HG03108 (cell line): ENCODE measurements at regions not wholly inside any gene's neighbourhood (a gene's known extent, or its start where the extent isn't known, plus 50 kb on each side); places are given as distances from the start of the nearest gene placed in this dataset.

Source experiments
- ATAC-seq: cut with Tn5 transposase; IDR thresholded peaks from one replicate; pipeline ENCODE4 v1.9.1; 2021; ENCODE audit warnings: moderate library complexity; ENCODE audit not compliant: unreplicated experiment

DNA sequence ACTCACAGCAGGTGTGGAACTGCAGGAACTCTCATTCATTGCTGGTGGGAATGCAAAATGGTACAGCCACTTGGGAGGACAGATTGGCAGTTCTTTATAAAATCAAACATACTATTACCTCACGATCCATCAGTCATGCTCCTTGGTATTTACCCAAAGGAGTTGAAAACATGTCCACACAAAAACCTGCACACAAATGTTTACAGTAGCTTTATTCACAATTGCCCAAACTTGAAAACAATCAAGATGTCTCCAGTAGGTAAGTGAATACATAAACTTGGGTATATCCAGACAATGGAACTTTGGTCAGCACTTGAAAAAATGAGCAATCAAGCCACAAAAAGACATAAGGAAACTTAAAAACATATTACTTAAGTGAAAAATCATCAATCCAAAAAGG is 215.5 kb downstream of the IRX1 start:
- ATAC-seq = no peak

DNA sequence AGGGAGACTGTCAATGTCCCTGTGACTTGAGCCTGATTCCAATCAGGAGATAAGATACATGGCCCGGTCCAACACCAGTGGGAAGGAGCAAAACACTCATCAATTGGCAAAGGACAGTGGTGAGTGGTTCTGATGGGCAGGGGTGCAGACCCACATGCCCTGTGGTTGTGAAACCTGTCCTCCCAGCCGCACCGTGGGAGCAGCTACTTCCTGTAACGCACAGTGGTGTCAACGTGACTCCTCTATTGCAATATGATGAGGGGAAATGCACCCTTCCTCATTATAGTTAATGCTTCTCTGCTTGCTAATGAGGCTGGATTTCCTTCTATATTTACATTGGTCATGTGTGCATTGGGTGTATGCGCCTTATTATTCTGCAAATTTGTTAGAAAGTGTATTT is 223.0 kb downstream of the IRX1 start:
- ATAC-seq = no peak

DNA sequence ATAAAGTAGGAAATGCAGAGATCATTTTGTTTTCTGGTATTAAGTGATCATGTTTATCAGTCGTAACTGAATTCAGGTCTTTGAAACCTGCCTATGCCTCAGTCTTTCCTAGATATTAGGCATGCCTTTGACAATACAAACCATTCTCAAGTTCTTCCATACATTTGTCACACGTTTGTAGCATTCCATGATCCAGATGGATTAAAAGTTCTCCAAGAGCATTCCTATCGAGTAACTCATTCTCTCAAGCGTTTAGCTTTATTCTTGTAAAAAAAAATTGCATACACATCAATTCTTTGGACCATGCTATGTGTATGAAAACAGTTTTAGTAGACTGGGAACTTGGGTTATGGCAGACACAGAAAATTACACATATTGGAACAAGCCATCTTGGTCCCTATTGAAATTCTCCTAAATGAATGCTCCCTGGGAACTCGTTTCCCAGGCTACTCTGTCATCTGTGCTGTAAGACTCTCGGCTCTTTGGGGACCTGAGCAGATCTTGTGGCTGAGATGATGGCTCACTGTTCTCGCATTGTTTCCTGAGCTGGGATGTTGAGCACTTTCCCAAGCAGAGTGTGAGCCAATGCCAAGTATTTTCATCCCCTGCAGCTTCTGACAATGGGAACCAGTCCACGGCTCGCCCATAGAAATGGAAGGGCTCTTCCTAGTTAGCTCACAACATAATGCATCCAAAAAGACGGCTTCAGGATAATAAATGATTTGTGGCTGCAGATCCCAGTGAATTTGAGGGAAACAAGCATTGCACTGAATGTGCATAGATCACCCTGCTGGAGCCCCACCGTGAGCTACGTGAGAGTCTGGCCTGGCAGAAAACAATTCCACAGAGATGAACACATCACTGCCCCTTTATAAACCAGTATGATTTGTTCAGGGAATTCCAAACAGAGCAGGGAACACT is 230.2 kb downstream of the IRX1 start:
- no peak for ATAC-seq

DNA sequence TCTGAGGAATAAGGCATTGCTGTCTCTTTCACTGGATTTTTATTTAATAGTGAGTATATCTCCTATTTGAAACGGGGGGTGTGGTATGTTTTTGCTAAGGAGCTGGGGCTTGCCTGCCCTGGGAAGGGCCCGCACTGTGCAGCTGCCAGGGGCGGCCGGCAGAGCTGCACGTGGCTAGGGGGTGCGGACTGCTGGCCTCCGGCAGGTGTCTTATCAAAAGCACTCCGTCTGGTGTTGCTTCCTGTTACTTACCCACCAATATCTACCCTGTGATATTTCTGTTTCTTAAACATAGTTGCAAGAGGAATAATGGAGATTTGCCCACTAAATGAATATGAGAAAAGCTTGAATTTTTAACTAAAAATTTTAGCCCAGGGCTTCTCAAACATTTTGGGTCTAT is 232.0 kb downstream of the IRX1 start:
- no peak for ATAC-seq

DNA sequence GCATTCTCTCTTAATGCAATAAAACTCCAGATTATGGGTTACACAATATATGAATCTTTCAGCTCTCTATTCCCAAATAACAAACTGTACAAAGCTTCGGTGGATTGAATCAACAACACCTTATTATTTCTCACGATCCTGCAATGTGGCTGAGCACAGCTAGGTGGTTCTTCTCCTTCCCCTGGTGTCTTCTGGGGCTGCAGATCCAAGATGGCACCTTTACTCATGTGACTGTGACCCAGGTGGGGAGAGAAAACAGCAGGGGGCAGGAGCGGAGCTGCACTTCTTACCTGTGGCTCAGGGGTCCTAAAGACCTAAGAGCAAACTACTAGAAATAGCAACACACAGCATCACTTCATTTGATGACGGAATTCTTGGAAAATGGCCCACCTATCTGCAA is 233.1 kb downstream of the IRX1 start:
- ATAC-seq = no peak

- no peak for ATAC-seq
Observed at GRCh38 chr5:3833566-3833965, 237.9 kb downstream of the IRX1 start.

- no peak for ATAC-seq
Observed at GRCh38 chr5:3835811-3836210, 240.2 kb downstream of the IRX1 start.

DNA sequence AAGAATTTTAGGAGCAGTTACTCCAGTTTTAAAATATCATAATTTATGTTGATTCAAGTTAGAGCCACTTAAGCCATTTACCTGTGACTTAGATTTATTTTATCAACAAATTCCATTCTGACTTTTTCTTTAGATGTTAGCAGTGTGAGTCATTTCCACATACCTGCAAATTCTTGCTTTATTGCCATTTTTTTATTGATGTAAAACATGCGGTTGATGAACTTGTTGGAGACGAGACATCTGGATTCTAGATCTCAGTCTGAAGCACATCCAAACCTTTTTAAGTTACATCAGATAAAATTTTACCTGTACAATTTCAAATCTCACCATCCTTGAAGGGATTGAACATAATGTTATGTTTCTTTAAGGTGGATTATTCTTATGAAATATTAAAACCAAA is 240.9 kb downstream of the IRX1 start:
- no peak for ATAC-seq

GRCh38 chr5:3837506-3837905 is 241.9 kb downstream of the IRX1 start:
- no peak for ATAC-seq

DNA sequence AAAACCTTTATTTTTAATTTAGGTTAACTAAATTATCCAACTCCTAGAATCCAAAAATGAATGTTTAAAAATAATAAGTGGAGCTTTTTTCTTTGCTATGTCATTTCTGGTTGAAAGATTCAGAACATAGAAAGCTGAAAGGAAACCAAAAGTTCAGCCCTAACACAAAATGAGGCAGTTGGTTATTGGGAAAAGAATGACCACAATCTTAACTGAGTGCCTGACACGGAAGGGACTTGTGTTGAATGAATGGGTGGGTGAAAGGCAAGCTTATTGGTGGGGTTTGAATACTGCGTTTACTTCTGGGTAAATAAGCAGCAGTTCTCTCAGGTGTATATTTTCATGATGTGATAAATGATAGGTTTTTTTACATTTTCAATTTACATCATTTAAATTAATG is 243.5 kb downstream of the IRX1 start:
- no peak for ATAC-seq

- ATAC-seq = no peak
Observed at GRCh38 chr5:3842591-3842990, 247.0 kb downstream of the IRX1 start.

DNA sequence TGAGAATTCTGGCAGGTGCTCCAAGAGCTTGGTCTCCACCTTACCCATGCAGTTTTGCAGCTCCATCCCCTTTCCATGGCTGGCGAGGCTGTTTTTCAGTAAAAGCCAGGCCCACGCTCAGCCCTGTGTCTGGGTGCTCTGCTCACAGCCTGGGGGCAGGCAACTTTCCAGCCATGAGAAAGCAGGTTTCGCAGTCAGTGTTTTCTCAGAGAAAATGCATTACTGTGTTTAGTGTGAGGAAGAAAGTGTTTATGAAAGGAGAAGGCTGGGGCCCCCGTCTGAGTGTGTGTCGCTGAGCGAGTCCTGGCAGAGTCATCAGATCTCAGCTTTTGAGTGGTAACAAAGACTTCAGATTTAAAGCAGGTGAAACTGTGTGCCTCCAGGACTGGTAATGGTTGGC is 248.1 kb downstream of the IRX1 start:
- ATAC-seq = no peak

GRCh38 chr5:3844266-3844665 is 248.6 kb downstream of the IRX1 start:
- no peak for ATAC-seq

DNA sequence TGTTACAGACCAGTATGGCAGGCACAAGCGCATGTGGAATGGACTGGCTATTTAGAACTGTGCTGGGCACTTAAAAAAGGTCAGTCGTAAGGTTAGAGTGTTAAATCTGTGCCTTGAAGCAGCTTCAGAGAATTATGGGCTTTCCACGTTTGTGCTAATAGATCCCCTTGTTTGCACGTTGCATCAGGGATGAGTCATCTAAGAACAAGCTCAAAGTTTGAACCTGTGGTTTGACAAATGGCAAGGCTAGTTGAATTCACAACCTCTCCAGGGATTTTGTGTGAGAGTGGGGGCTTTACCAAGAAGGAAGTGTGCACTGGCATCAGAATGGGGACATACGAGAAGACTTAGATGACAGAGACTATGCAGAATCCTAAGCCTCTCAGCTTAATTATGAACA is 249.6 kb downstream of the IRX1 start:
- ATAC-seq = no peak

DNA sequence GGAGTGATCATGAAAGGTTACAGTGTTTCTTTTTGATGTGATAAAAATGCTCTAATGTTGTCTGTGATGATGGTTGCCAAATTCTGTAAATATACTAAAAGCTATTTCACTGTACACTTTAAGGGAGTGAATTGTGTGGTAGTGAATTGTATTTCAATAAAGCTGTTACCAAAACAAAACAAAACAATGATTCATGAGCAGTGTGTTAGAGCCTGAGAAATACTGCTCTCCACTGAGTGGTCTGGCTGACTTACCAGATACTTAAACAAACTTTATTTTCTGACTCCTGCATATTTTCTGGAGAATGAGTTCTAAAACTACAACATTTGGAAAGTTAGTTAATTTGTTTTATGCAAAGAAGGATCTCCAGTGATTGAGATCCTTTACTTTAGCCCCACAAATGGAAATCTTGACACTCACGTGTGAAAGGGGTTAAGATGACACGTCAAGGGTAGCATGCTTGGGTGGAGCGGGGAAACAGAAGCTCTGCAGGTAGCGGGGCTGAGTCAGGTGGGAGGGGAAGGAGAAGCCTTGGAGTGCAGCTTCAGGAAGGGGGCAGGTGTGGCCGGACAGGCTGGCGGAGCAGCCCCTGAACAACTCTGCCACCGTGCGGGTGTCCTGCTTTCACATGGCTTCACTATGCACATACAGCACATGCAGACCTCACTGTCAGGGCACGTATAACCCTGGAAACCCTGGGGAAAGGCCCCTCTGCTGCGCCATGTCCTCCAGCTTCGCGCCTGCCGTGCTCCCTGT is 256.7 kb downstream of the IRX1 start:
- no peak for ATAC-seq

GRCh38 chr5:3853362-3853761 is 257.7 kb downstream of the IRX1 start:
- no peak for ATAC-seq

GRCh38 chr5:3854188-3854821 is 258.7 kb downstream of the IRX1 start:
- no peak for ATAC-seq

GRCh38 chr5:3856036-3856435 is 260.4 kb downstream of the IRX1 start:
- no peak for ATAC-seq

- no peak for ATAC-seq
Observed at GRCh38 chr5:3858524-3858923, 262.9 kb downstream of the IRX1 start.

- ATAC-seq = no peak
Observed at GRCh38 chr5:3862906-3863305, 267.3 kb downstream of the IRX1 start.

GRCh38 chr5:3875144-3875543 is 279.5 kb downstream of the IRX1 start:
- ATAC-seq = no peak

GRCh38 chr5:3878267-3878666 is 282.6 kb downstream of the IRX1 start:
- ATAC-seq = no peak
